K562 (cell line): ENCODE measurements at regions not wholly inside any gene's neighbourhood (a gene's known extent, or its start where the extent isn't known, plus 50 kb on each side); places are given as distances from the start of the nearest gene placed in this dataset.

Experiments used
- BRF1 ChIP-seq: IDR thresholded peaks from 3 replicates; pipeline ENCODE4 v1.6.1; 2011; ENCODE audit warnings: borderline replicate concordance, mild to moderate bottlenecking; ENCODE audit not compliant: insufficient read length; ENCODE audit errors: extremely low read depth
- CHD1 ChIP-seq: fragments of 200-600 bp; sonication (generic); IDR thresholded peaks from one replicate; pipeline ENCODE4 v1.6.1; 2012; ENCODE audit warnings: mild to moderate bottlenecking, moderate library complexity, low read length, inconsistent platforms
- CHD7 ChIP-seq: fragments of 200-600 bp; sonication (generic); IDR thresholded peaks from one replicate; pipeline ENCODE4 v1.6.1; 2012; ENCODE audit warnings: mild to moderate bottlenecking, low read depth, low read length, inconsistent platforms
- POLR2A ChIP-seq: fragments of 450-650 bp; conservative IDR thresholded peaks from 2 replicates; pipeline ENCODE4 v1.6.1; 2016
- TCF15 ChIP-seq: fragments of 250-450 bp; sonication (Bioruptor Pico); IDR thresholded peaks from 2 replicates; pipeline ENCODE4 v1.8.0; 2022; ENCODE audit warnings: moderate library complexity, mild to moderate bottlenecking, inconsistent platforms
- TRIM25 ChIP-seq: fragments of 450-650 bp; IDR thresholded peaks from 2 replicates; pipeline ENCODE4 v1.7.0; 2016; ENCODE audit warnings: borderline replicate concordance
- ZKSCAN3 ChIP-seq: fragments of 250-450 bp; sonication (Bioruptor Pico); IDR thresholded peaks from 2 replicates; pipeline ENCODE4 v1.4.0; 2020
- TF ChIP-seq, protein P1 (sequence below), 3 experiments: IDR thresholded peaks in 2 of 3; conservative IDR thresholded peaks in 1 of 3; 2 replicates each; pipeline ENCODE4 v1.5.1; 2011 to 2012; ENCODE audit warnings: low read length in 3 of 3, mild to moderate bottlenecking in 3 of 3, control low read depth in 2 of 3, improper control_type of control experiment in 1 of 3, inconsistent platforms in 1 of 3, low read depth in 1 of 3, mixed read lengths in 1 of 3, moderate library complexity in 1 of 3; ENCODE audit not compliant: insufficient read depth in 2 of 3

DNA sequence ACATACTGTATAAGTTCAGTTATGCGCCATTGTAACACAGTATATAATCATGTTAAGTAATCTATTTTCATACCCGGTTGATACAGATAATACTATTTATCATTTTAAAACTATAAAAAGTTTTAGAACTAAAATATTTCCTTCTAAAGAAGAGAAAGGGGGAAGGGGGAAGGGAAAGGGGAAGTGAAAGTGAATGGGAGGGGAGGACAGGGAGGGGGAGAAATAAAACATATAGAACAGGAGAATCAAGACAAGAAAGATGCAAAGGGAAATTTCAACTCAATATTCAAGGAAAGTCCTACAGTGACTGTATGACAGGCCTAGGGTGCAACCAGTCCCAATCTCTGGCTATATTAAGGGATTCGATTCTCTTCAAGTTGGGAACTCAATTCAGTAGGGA lies 1278.8 kb downstream of the MAT2B start:
- TF ChIP-seq TRIM25 (no peak), CHD1 (no peak), POLR2A (no peak), CHD7 (no peak), BRF1 (no peak), TCF15 (CRISPR knock-in tag) (no peak), ZKSCAN3 (no peak)
- TF ChIP-seq, protein P1, sequence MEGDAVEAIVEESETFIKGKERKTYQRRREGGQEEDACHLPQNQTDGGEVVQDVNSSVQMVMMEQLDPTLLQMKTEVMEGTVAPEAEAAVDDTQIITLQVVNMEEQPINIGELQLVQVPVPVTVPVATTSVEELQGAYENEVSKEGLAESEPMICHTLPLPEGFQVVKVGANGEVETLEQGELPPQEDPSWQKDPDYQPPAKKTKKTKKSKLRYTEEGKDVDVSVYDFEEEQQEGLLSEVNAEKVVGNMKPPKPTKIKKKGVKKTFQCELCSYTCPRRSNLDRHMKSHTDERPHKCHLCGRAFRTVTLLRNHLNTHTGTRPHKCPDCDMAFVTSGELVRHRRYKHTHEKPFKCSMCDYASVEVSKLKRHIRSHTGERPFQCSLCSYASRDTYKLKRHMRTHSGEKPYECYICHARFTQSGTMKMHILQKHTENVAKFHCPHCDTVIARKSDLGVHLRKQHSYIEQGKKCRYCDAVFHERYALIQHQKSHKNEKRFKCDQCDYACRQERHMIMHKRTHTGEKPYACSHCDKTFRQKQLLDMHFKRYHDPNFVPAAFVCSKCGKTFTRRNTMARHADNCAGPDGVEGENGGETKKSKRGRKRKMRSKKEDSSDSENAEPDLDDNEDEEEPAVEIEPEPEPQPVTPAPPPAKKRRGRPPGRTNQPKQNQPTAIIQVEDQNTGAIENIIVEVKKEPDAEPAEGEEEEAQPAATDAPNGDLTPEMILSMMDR (IDR thresholded peaks at IDR 0.05 in 2 of 3, conservative IDR thresholded peaks at IDR 0.05 in 1 of 3; ENCODE audit: insufficient read depth in 2 of 3, low read depth in 1 of 3, low read length in 3 of 3): no peak
